MM.1S (cell line): ENCODE measurements at regions not wholly inside any gene's neighbourhood (a gene's known extent, or its start where the extent isn't known, plus 50 kb on each side); places are given as distances from the start of the nearest gene placed in this dataset.

Source experiments
- DNase-seq: peaks from one replicate; pipeline ENCODE4 v3.0.0-alpha.2; 2015
- H2AFZ ChIP-seq: fragments of 300-600 bp; sonication (generic); 2 replicates; pipeline ENCODE4 v1.6.0; 2016; ENCODE audit warnings: antibody characterized with exemption, low read length
- H3F3A ChIP-seq: fragments of 300-600 bp; sonication (generic); 2 replicates; pipeline ENCODE4 v1.6.1; 2016; ENCODE audit warnings: mild to moderate bottlenecking, antibody characterized with exemption, low read length, moderate library complexity, mixed read lengths; ENCODE audit not compliant: insufficient read depth
- H3K27ac ChIP-seq: fragments of 300-600 bp; sonication (generic); 2 replicates; pipeline ENCODE4 v1.5.1; 2016; ENCODE audit warnings: mild to moderate bottlenecking, low read length
- H3K27me3 ChIP-seq: fragments of 300-600 bp; sonication (generic); replicated peaks from 2 replicates; pipeline ENCODE4 v1.6.0; 2016; ENCODE audit warnings: low read length; ENCODE audit not compliant: insufficient read depth
- H3K36me3 ChIP-seq: fragments of 300-600 bp; sonication (generic); replicated peaks from 2 replicates; pipeline ENCODE4 v1.6.1; 2016; ENCODE audit warnings: mild to moderate bottlenecking, low read length, mixed read lengths; ENCODE audit not compliant: insufficient read depth
- H3K4me1 ChIP-seq: fragments of 300-600 bp; sonication (generic); 2 replicates; pipeline ENCODE4 v1.6.1; 2016; ENCODE audit warnings: low read length, mixed read lengths
- H3K4me2 ChIP-seq: fragments of 300-600 bp; sonication (generic); 2 replicates; pipeline ENCODE4 v1.6.0; 2016; ENCODE audit warnings: low read depth, low read length
- H3K4me3 ChIP-seq: fragments of 300-600 bp; sonication (generic); 2 replicates; pipeline ENCODE4 v1.5.1; 2016; ENCODE audit warnings: low read length, mixed read lengths
- H3K79me2 ChIP-seq: fragments of 300-600 bp; sonication (generic); 2 replicates; pipeline ENCODE4 v1.6.1; 2016; ENCODE audit warnings: mixed run types, low read length, mixed read lengths
- H3K9ac ChIP-seq: fragments of 300-600 bp; sonication (generic); 2 replicates; pipeline ENCODE4 v1.6.1; 2016; ENCODE audit warnings: low read length, mixed read lengths
- H3K9me2 ChIP-seq: fragments of 300-600 bp; sonication (generic); replicated peaks from 2 replicates; pipeline ENCODE4 v1.6.1; 2016; ENCODE audit warnings: mild to moderate bottlenecking, low read length, mixed read lengths; ENCODE audit not compliant: insufficient read depth
- H3K9me3 ChIP-seq: fragments of 300-600 bp; sonication (generic); replicated peaks from 2 replicates; pipeline ENCODE4 v1.6.1; 2016; ENCODE audit warnings: mild to moderate bottlenecking, low read length, mixed read lengths; ENCODE audit not compliant: insufficient read depth
- H4K20me1 ChIP-seq: fragments of 300-600 bp; sonication (generic); 2 replicates; pipeline ENCODE4 v1.6.1; 2016; ENCODE audit warnings: mild to moderate bottlenecking, low read length, moderate library complexity, mixed read lengths; ENCODE audit not compliant: insufficient read depth
- CTCF ChIP-seq: fragments of 300-600 bp; sonication (generic); IDR thresholded peaks from 2 replicates; pipeline ENCODE4 v1.5.1; 2016; ENCODE audit warnings: antibody characterized with exemption, low read length, mixed read lengths
- EZH2 ChIP-seq: fragments of 300-600 bp; sonication (generic); optimal IDR thresholded peaks from 2 replicates; pipeline ENCODE3; 2017; ENCODE audit warnings: low read depth, mild to moderate bottlenecking, antibody characterized with exemption, low read length, mixed read lengths
- EZH2phosphoT487 ChIP-seq: fragments of 300-600 bp; sonication (generic); IDR thresholded peaks from 2 replicates; pipeline ENCODE4 v1.6.1; 2018; ENCODE audit warnings: antibody characterized with exemption, low read length

DNA sequence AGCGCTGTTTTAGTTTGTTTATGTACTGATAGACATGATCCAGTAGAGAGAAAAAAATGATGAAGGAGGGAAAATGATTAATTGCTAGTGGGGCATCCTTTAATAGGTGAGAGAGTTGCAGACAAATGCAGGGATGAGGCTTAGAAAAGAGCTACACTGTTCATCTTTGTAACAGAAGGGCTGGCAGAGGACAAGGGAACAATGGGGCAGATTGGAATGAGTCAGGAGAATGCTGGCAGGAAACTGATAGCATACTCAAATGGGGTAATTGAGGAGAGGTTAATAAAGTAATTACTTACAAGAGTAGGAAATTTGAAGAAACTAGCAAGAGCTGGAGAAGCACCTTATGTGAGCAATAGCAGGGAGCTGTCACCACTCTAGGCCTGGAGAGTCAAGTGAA, 170.9 kb downstream of the OXSM start:
- H2AFZ ChIP-seq: no peak overlapping the region
- DNase-seq: no peak
- no peaks in the 10 kb centered on the region for H3K36me3 ChIP-seq
- no peaks in the 10 kb centered on the region for H3K79me2 ChIP-seq
- no peak overlapping the region for H3K9ac ChIP-seq
- no peaks in the 10 kb centered on the region for H4K20me1 ChIP-seq
- no peaks in the 10 kb centered on the region for H3K4me1 ChIP-seq
- no peak overlapping the region for H3K4me2 ChIP-seq
- H3K9me3 ChIP-seq: no peaks in the 10 kb centered on the region
- no peak overlapping the region for H3K27ac ChIP-seq
- no peaks in the 10 kb centered on the region for H3K9me2 ChIP-seq
- TF ChIP-seq EZH2phosphoT487: no peak
- no peak for TF ChIP-seq EZH2
- no peak for TF ChIP-seq CTCF
- no peaks in the 10 kb centered on the region for H3K27me3 ChIP-seq
- no peak overlapping the region for H3K4me3 ChIP-seq
- no peaks in the 10 kb centered on the region for H3F3A ChIP-seq

DNA sequence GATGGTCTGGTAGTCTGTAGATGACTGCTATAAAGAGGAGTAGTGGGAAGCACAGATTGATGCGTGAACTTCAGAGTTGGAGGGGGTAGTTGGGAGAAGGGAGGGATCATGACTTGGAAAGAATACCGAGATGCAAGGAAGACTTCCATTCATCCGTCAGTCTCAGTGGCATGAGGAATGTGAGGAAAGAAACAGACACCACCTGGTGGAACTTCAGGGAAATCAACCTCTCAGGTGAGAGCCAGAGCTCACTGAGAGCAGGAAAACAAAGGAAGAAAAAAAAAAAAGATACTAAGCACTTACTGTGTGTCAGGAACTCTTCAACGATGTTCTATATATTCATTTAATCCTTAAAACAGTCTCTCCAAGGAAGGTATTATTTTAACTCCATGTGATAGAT, 172.4 kb downstream of the OXSM start:
- no peaks in the 10 kb centered on the region for H3K27me3 ChIP-seq
- no peak overlapping the region for H3K4me2 ChIP-seq
- no peak for DNase-seq
- H3K4me3 ChIP-seq: no peak overlapping the region
- no peak overlapping the region for H3K9ac ChIP-seq
- H3K9me3 ChIP-seq: no peaks in the 10 kb centered on the region
- no peaks in the 10 kb centered on the region for H3K9me2 ChIP-seq
- H3F3A ChIP-seq: no peaks in the 10 kb centered on the region
- H3K27ac ChIP-seq: no peak overlapping the region
- no peaks in the 10 kb centered on the region for H3K79me2 ChIP-seq
- H3K36me3 ChIP-seq: no peaks in the 10 kb centered on the region
- no peak for TF ChIP-seq EZH2
- TF ChIP-seq EZH2phosphoT487: no peak
- TF ChIP-seq CTCF: no peak; the same call in 1 of the 2 replicates
- no peaks in the 10 kb centered on the region for H4K20me1 ChIP-seq
- no peak overlapping the region for H2AFZ ChIP-seq
- no peaks in the 10 kb centered on the region for H3K4me1 ChIP-seq

- H3K36me3 ChIP-seq: no peaks in the 10 kb centered on the region
- no peak overlapping the region for H3K9ac ChIP-seq
- no peaks in the 10 kb centered on the region for H3K9me3 ChIP-seq
- no peak for TF ChIP-seq EZH2
- TF ChIP-seq EZH2phosphoT487: no peak
- no peak for TF ChIP-seq CTCF
- no peaks in the 10 kb centered on the region for H3K27me3 ChIP-seq
- H3K4me2 ChIP-seq: no peak overlapping the region
- no peak overlapping the region for H3K4me3 ChIP-seq
- H2AFZ ChIP-seq: no peak overlapping the region
- no peak overlapping the region for H3K27ac ChIP-seq
- H3F3A ChIP-seq: no peaks in the 10 kb centered on the region
- no peaks in the 10 kb centered on the region for H4K20me1 ChIP-seq
- no peaks in the 10 kb centered on the region for H3K9me2 ChIP-seq
- no peaks in the 10 kb centered on the region for H3K79me2 ChIP-seq
- DNase-seq: no peak
- no peaks in the 10 kb centered on the region for H3K4me1 ChIP-seq
Measured at GRCh38 chr3:25964141-25964540, 174.3 kb downstream of the OXSM start.

DNA sequence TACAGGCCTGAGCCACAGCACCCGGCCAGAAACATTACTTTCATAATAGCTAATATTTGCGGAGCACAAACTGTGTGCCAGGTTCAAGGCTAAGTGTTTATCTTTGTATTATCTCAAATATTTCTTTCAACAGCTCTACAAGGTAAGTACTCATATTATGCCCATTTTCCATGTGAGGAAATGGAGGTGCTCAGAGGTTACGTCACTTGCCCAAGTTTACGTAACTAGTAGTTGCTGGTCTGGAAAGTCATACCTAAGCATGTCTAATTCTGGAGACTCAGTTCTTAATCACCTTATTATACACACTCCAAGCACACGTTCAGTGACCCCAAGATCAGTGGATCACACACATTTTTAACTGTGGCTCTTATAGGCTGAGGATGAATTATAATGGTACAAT, 177.5 kb downstream of the OXSM start:
- Histone ChIP-seq H3K4me3 (no peak overlapping the region), H3K27ac (no peak overlapping the region), H3K27me3 (no peaks in the 10 kb centered on the region), H3K9me2 (no peaks in the 10 kb centered on the region), H3K4me2 (no peak overlapping the region), H3K79me2 (no peaks in the 10 kb centered on the region), H3F3A (no peaks in the 10 kb centered on the region), H3K4me1 (no peaks in the 10 kb centered on the region), H2AFZ (no peak overlapping the region), H4K20me1 (no peaks in the 10 kb centered on the region), H3K36me3 (no peaks in the 10 kb centered on the region), H3K9me3 (no peaks in the 10 kb centered on the region), H3K9ac (no peak overlapping the region)
- DNase-seq: no peak
- TF ChIP-seq EZH2: no peak
- TF ChIP-seq CTCF: no peak
- TF ChIP-seq EZH2phosphoT487: no peak
